ENCODE measurements at regions not wholly inside any gene's neighbourhood (a gene's known extent, or its start where the extent isn't known, plus 50 kb on each side); places are given as distances from the start of the nearest gene placed in this dataset.

DNA sequence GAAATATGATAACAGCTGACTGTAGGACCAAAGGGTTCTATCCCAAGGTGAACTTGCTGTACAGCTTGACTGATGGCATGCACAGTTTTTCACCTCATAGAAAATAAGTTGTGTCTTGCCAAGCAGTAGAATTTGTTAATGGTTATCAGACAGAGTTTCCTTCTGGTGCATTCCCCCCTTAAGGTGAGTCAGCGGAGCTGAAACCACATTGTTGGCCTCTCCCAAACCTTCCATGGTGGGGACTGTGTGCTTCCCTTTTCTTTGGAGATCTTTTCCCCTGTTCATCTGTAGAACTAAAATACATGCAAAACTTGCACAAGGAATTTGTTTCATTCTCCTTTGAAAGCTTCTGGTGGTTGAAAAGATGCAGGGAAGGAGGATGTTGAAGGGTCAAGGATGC is 179.8 kb downstream of the FGF1 start (continued):
- TF ChIP-seq, protein P1, sequence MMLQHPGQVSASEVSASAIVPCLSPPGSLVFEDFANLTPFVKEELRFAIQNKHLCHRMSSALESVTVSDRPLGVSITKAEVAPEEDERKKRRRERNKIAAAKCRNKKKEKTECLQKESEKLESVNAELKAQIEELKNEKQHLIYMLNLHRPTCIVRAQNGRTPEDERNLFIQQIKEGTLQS (IDR thresholded peaks at IDR 0.05): peak; percentile 24; the same call in 1 of the 2 replicates
- TF ChIP-seq, protein P1 (CRISPR knock-in tag; conservative IDR thresholded peaks at IDR 0.05): no peak
- TF ChIP-seq, protein P2, sequence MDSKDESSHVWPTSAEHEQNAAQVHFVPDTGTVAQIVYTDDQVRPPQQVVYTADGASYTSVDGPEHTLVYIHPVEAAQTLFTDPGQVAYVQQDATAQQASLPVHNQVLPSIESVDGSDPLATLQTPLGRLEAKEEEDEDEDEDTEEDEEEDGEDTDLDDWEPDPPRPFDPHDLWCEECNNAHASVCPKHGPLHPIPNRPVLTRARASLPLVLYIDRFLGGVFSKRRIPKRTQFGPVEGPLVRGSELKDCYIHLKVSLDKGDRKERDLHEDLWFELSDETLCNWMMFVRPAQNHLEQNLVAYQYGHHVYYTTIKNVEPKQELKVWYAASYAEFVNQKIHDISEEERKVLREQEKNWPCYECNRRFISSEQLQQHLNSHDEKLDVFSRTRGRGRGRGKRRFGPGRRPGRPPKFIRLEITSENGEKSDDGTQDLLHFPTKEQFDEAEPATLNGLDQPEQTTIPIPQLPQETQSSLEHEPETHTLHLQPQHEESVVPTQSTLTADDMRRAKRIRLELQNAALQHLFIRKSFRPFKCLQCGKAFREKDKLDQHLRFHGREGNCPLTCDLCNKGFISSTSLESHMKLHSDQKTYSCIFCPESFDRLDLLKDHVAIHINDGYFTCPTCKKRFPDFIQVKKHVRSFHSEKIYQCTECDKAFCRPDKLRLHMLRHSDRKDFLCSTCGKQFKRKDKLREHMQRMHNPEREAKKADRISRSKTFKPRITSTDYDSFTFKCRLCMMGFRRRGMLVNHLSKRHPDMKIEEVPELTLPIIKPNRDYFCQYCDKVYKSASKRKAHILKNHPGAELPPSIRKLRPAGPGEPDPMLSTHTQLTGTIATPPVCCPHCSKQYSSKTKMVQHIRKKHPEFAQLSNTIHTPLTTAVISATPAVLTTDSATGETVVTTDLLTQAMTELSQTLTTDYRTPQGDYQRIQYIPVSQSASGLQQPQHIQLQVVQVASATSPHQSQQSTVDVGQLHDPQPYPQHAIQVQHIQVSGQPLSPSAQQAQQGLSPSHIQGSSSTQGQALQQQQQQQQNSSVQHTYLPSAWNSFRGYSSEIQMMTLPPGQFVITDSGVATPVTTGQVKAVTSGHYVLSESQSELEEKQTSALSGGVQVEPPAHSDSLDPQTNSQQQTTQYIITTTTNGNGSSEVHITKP (IDR thresholded peaks at IDR 0.05; ENCODE audit: partially characterized antibody): peak; percentile 48
- TF ChIP-seq, protein P3, sequence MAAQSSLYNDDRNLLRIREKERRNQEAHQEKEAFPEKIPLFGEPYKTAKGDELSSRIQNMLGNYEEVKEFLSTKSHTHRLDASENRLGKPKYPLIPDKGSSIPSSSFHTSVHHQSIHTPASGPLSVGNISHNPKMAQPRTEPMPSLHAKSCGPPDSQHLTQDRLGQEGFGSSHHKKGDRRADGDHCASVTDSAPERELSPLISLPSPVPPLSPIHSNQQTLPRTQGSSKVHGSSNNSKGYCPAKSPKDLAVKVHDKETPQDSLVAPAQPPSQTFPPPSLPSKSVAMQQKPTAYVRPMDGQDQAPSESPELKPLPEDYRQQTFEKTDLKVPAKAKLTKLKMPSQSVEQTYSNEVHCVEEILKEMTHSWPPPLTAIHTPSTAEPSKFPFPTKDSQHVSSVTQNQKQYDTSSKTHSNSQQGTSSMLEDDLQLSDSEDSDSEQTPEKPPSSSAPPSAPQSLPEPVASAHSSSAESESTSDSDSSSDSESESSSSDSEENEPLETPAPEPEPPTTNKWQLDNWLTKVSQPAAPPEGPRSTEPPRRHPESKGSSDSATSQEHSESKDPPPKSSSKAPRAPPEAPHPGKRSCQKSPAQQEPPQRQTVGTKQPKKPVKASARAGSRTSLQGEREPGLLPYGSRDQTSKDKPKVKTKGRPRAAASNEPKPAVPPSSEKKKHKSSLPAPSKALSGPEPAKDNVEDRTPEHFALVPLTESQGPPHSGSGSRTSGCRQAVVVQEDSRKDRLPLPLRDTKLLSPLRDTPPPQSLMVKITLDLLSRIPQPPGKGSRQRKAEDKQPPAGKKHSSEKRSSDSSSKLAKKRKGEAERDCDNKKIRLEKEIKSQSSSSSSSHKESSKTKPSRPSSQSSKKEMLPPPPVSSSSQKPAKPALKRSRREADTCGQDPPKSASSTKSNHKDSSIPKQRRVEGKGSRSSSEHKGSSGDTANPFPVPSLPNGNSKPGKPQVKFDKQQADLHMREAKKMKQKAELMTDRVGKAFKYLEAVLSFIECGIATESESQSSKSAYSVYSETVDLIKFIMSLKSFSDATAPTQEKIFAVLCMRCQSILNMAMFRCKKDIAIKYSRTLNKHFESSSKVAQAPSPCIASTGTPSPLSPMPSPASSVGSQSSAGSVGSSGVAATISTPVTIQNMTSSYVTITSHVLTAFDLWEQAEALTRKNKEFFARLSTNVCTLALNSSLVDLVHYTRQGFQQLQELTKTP (IDR thresholded peaks at IDR 0.05; ENCODE audit: low read depth in 1 of 2, partially characterized antibody in 2 of 2): no peak

Measured in K562 (cell line).